ENCODE measurements at regions not wholly inside any gene's neighbourhood (a gene's known extent, or its start where the extent isn't known, plus 50 kb on each side); places are given as distances from the start of the nearest gene placed in this dataset.

DNA sequence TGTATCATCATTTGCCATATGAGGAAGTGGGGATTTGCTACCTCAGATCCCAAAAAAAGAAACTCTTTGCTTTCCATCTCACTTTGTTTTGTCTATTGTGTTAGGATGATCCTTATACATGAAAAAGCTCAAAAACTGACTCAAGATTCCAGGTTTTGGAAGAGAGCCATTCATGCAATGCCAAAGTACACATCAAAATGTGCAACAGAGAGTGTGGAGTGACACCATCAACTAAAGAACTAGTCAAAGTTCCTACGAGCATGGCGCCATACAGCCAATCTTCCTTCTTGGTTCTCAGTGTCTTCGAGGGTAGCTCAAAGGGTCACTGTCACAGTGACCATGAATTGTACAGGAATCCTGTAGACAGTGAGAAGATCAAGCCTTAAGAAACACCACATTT is 255.8 kb upstream of the SASH1 start:
- no peak overlapping the region for H3K4me3 ChIP-seq
- DNase-seq (ENCODE audit: low spot score in 2 of 2) = no peak
- no peaks in the 10 kb centered on the region for H3K27me3 ChIP-seq
- no peak overlapping the region for H3K27ac ChIP-seq
- intact Hi-C loops (cut with DNase I) = no loop called here
- TF ChIP-seq CTCF (IDR thresholded peaks at IDR 0.05) = no peak
- no peaks in the 10 kb centered on the region for H3K4me1 ChIP-seq
- peaks cover 0 to 13% of the 10 kb centered on the region in 2 donors for H3K9me3 ChIP-seq
- no peaks in the 10 kb centered on the region for H3K36me3 ChIP-seq

DNA sequence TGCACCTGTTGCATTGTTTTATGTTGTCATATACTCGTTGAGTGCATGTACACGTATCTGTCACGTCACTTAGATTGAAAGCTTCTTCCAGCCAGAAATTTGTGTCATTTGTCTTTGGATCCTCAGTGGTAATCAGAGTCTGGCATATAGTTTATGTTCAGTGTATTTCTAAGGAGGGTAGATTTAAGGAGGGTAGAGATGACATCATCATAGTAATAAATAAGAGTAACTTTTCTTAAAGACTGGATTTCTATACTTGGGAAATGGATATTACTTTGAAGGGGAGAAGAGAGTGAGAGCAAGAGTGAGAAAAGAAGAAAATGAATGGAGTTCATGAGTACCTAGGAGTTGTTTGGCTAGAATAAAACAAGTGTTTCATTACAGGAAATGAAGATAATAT is 255.0 kb upstream of the SASH1 start:
- H3K4me3 ChIP-seq = no peak overlapping the region
- peaks cover 0 to 13% of the 10 kb centered on the region in 2 donors for H3K9me3 ChIP-seq
- no peak overlapping the region for H3K27ac ChIP-seq
- no peaks in the 10 kb centered on the region for H3K36me3 ChIP-seq
- TF ChIP-seq CTCF (IDR thresholded peaks at IDR 0.05) = no peak
- H3K27me3 ChIP-seq = no peaks in the 10 kb centered on the region
- no peaks in the 10 kb centered on the region for H3K4me1 ChIP-seq
- intact Hi-C loops (cut with DNase I) = no loop called here
- no peak for DNase-seq (ENCODE audit: low spot score in 2 of 2)

GRCh38 chr6:148090326-148090725 is 252.3 kb upstream of the SASH1 start:
- Histone ChIP-seq H3K4me3 (no peak overlapping the region), H3K27ac (no peak overlapping the region), H3K36me3 (no peaks in the 10 kb centered on the region), H3K4me1 (no peaks in the 10 kb centered on the region), H3K27me3 (no peaks in the 10 kb centered on the region), H3K9me3 (peaks cover 0 to 13% of the 10 kb centered on the region in 2 donors)
- no peak for DNase-seq (ENCODE audit: low spot score in 2 of 2)
- intact Hi-C loops (cut with DNase I) = no loop called here
- TF ChIP-seq CTCF (IDR thresholded peaks at IDR 0.05) = no peak

GRCh38 chr6:148091394-148091793 is 251.2 kb upstream of the SASH1 start:
- intact Hi-C loops (cut with DNase I) = no loop called here

DNA sequence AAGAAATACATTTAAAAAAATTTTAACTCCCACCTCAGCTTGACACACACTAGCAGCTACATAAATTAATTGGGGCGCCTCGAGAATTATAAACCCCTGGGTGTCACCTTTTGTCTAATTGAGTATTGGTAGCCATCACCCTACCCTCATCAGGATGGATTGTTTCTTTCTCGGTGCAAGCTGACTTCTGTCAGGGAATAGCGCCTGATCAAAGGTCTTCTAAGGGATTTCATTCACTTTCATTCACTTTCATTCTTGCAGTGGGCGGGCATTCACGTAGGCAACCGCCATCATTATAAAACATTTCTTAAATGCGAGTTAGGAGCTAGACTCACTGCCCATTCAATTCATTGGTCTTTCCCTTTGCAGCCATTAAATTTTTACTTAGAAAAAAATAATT is 239.2 kb upstream of the SASH1 start:
- Histone ChIP-seq H3K36me3 (no peaks in the 10 kb centered on the region), H3K4me1 (no peaks in the 10 kb centered on the region)

More at GRCh38 chr6:148091394-148091793, 251.2 kb upstream of the SASH1 start:
- Histone ChIP-seq H3K36me3 (no peaks in the 10 kb centered on the region), H3K9me3 (peaks cover 0 to 13% of the 10 kb centered on the region in 2 donors), H3K27ac (no peak overlapping the region), H3K27me3 (no peaks in the 10 kb centered on the region), H3K4me3 (no peak overlapping the region), H3K4me1 (no peaks in the 10 kb centered on the region)
- TF ChIP-seq CTCF (IDR thresholded peaks at IDR 0.05) = no peak
- DNase-seq (ENCODE audit: low spot score in 2 of 2) = no peak

More for the DNA sequence above, 239.2 kb upstream of the SASH1 start:
- DNase-seq (ENCODE audit: low spot score in 2 of 2) = no peak
- no peak for TF ChIP-seq CTCF (IDR thresholded peaks at IDR 0.05)
- intact Hi-C loops (cut with DNase I) = no loop called here
- Histone ChIP-seq H3K4me3 (no peak overlapping the region), H3K27me3 (no peaks in the 10 kb centered on the region), H3K9me3 (no peaks in the 10 kb centered on the region), H3K27ac (no peak overlapping the region)

Measured in ascending aorta (tissue), 2 donors.